ENCODE measurements at regions not wholly inside any gene's neighbourhood (a gene's known extent, or its start where the extent isn't known, plus 50 kb on each side); places are given as distances from the start of the nearest gene placed in this dataset.

- peaks cover 9% of the 10 kb centered on the region for H3K27me3 Mint-ChIP-seq
- no peak for DNase-seq (ENCODE audit: extremely low spot score, unreplicated experiment)
- TF ChIP-seq CTCF (conservative IDR thresholded peaks at IDR 0.05): no peak
- no peak overlapping the region for H3K4me3 Mint-ChIP-seq
- no peaks in the 10 kb centered on the region for H3K36me3 Mint-ChIP-seq
- H3K4me1 Mint-ChIP-seq (ENCODE audit: unreplicated experiment): no peaks in the 10 kb centered on the region
- no peak overlapping the region for H3K27ac Mint-ChIP-seq
- no peaks in the 10 kb centered on the region for H3K9me3 Mint-ChIP-seq
Measured at GRCh38 chr18:71329563-71329962, 1040.7 kb downstream of the SOCS6 start.

- Mint-ChIP-seq H3K27ac (no peak overlapping the region), H3K9me3 (no peaks in the 10 kb centered on the region), H3K4me3 (no peak overlapping the region), H3K27me3 (peaks cover 9% of the 10 kb centered on the region), H3K4me1 (ENCODE audit: unreplicated experiment) (no peaks in the 10 kb centered on the region), H3K36me3 (no peaks in the 10 kb centered on the region)
- no peak for DNase-seq (ENCODE audit: extremely low spot score, unreplicated experiment)
- TF ChIP-seq CTCF (conservative IDR thresholded peaks at IDR 0.05): no peak
Measured at GRCh38 chr18:71329114-71329513, 1040.3 kb downstream of the SOCS6 start.

- TF ChIP-seq CTCF (conservative IDR thresholded peaks at IDR 0.05): no peak
- no peak overlapping the region for H3K27ac Mint-ChIP-seq
- H3K36me3 Mint-ChIP-seq: no peaks in the 10 kb centered on the region
- no peaks in the 10 kb centered on the region for H3K9me3 Mint-ChIP-seq
- no peaks in the 10 kb centered on the region for H3K4me1 Mint-ChIP-seq (ENCODE audit: unreplicated experiment)
- H3K27me3 Mint-ChIP-seq: peaks cover 9% of the 10 kb centered on the region
- no peak for DNase-seq (ENCODE audit: extremely low spot score, unreplicated experiment)
- no peak overlapping the region for H3K4me3 Mint-ChIP-seq
Measured at GRCh38 chr18:71327850-71328249, 1039.0 kb downstream of the SOCS6 start.

- H3K27me3 Mint-ChIP-seq: peaks cover 9% of the 10 kb centered on the region
- no peak for DNase-seq (ENCODE audit: extremely low spot score, unreplicated experiment)
- TF ChIP-seq CTCF (conservative IDR thresholded peaks at IDR 0.05): no peak
- no peaks in the 10 kb centered on the region for H3K9me3 Mint-ChIP-seq
- no peak overlapping the region for H3K4me3 Mint-ChIP-seq
- H3K36me3 Mint-ChIP-seq: no peaks in the 10 kb centered on the region
- H3K27ac Mint-ChIP-seq: no peak overlapping the region
- no peaks in the 10 kb centered on the region for H3K4me1 Mint-ChIP-seq (ENCODE audit: unreplicated experiment)
Measured at GRCh38 chr18:71327441-71327840, 1038.6 kb downstream of the SOCS6 start.

GRCh38 chr18:71326826-71327225 lies 1038.0 kb downstream of the SOCS6 start:
- no peak for TF ChIP-seq CTCF (conservative IDR thresholded peaks at IDR 0.05)
- Mint-ChIP-seq H3K9me3 (no peaks in the 10 kb centered on the region), H3K4me1 (ENCODE audit: unreplicated experiment) (no peaks in the 10 kb centered on the region), H3K27me3 (peaks cover 9% of the 10 kb centered on the region), H3K27ac (no peak overlapping the region), H3K4me3 (no peak overlapping the region), H3K36me3 (no peaks in the 10 kb centered on the region)
- DNase-seq (ENCODE audit: extremely low spot score, unreplicated experiment): no peak

- DNase-seq (ENCODE audit: extremely low spot score, unreplicated experiment): no peak
- Mint-ChIP-seq H3K36me3 (no peaks in the 10 kb centered on the region), H3K4me3 (no peak overlapping the region), H3K4me1 (ENCODE audit: unreplicated experiment) (no peaks in the 10 kb centered on the region), H3K27me3 (peaks cover 9% of the 10 kb centered on the region), H3K27ac (no peak overlapping the region), H3K9me3 (no peaks in the 10 kb centered on the region)
- no peak for TF ChIP-seq CTCF (conservative IDR thresholded peaks at IDR 0.05)
Measured at GRCh38 chr18:71324356-71324755, 1035.5 kb downstream of the SOCS6 start.

Data from type B pancreatic cell (in vitro differentiated cells).